Mucosa of descending colon (tissue), 3 donors: ENCODE measurements at regions not wholly inside any gene's neighbourhood (a gene's known extent, or its start where the extent isn't known, plus 50 kb on each side); places are given as distances from the start of the nearest gene placed in this dataset.

Experiments used
- ATAC-seq: fragments of 200-7000 bp; cut with Tn5 transposase; one replicate; pipeline ENCODE4 v1.9.1; 2020; ENCODE audit warnings: mild to moderate bottlenecking, moderate library complexity
- DNase-seq, 3 donors: peaks; one replicate each; pipeline ENCODE4 v3.0.0-alpha.2; 2020
- H3K36me3 ChIP-seq: fragments of 200-600 bp; one replicate; pipeline ENCODE4 v1.8.0; 2021; ENCODE audit warnings: low read depth, mild to moderate bottlenecking
- H3K4me1 ChIP-seq: fragments of 200-600 bp; one replicate; pipeline ENCODE4 v1.8.0; 2021; ENCODE audit warnings: low read depth, mild to moderate bottlenecking
- H3K4me3 ChIP-seq: fragments of 200-600 bp; one replicate; pipeline ENCODE4 v1.8.0; 2021; ENCODE audit warnings: mild to moderate bottlenecking
- H3K9me3 ChIP-seq: fragments of 200-600 bp; one replicate; pipeline ENCODE4 v1.8.0; 2021; ENCODE audit warnings: mild to moderate bottlenecking
- CTCF ChIP-seq: fragments of 200-600 bp; IDR thresholded peaks from one replicate; pipeline ENCODE4 v1.8.0; 2022; ENCODE audit warnings: antibody characterized with exemption, mild to moderate bottlenecking
- intact Hi-C, 2 donors: fragments of 100-400 bp; cut with DNase I in 1 of 2; cut with micrococcal nuclease in 1 of 2; formaldehyde crosslinking; loops; one replicate each; pipeline versions ENCODE4 v1.11.0 to v1.11.1; 2022; cut with DNase I, micrococcal nuclease
- donor health status: DM: no; HTN: no; CAD: no; lungs with moderate emphysema.
- donor health status: DM: no; HTN: no; CAD: no.
- donor health status: DM: no; HTN: yes; CAD: no.

- intact Hi-C loops = no loop called here
- Histone ChIP-seq H3K4me3 (no peak overlapping the region), H3K9me3 (no peaks in the 10 kb centered on the region), H3K4me1 (no peaks in the 10 kb centered on the region), H3K36me3 (no peaks in the 10 kb centered on the region)
- no peak for DNase-seq
- TF ChIP-seq CTCF = no peak
- no peak for ATAC-seq
These were observed 111.3 kb upstream of the PAPPA start for GRCh38 chr9:116042321-116042720.

GRCh38 chr9:116045083-116045482 is 108.5 kb upstream of the PAPPA start:
- H3K4me3 ChIP-seq = no peak overlapping the region
- DNase-seq (no peak), ATAC-seq (no peak)
- no peaks in the 10 kb centered on the region for H3K9me3 ChIP-seq
- intact Hi-C loops = no loop called here
- no peaks in the 10 kb centered on the region for H3K4me1 ChIP-seq
- no peaks in the 10 kb centered on the region for H3K36me3 ChIP-seq
- TF ChIP-seq CTCF = no peak

GRCh38 chr9:116048081-116048480 is 105.5 kb upstream of the PAPPA start:
- no peak for TF ChIP-seq CTCF
- ATAC-seq (no peak), DNase-seq (no peak)
- H3K9me3 ChIP-seq = no peaks in the 10 kb centered on the region
- H3K4me1 ChIP-seq = no peaks in the 10 kb centered on the region
- intact Hi-C loops = no loop called here
- H3K4me3 ChIP-seq = no peak overlapping the region
- H3K36me3 ChIP-seq = no peaks in the 10 kb centered on the region

- intact Hi-C loops = no loop called here
- Histone ChIP-seq H3K4me3 (no peak overlapping the region), H3K9me3 (no peaks in the 10 kb centered on the region), H3K4me1 (no peaks in the 10 kb centered on the region), H3K36me3 (no peaks in the 10 kb centered on the region)
- TF ChIP-seq CTCF = no peak
- ATAC-seq = no peak
- DNase-seq = no peak
These were observed 104.1 kb upstream of the PAPPA start for GRCh38 chr9:116049456-116049855.

GRCh38 chr9:116051528-116051927 is 102.1 kb upstream of the PAPPA start:
- no peaks in the 10 kb centered on the region for H3K36me3 ChIP-seq
- no peak for ATAC-seq
- no peak for TF ChIP-seq CTCF
- no peaks in the 10 kb centered on the region for H3K9me3 ChIP-seq
- intact Hi-C loops = no loop called here
- no peak for DNase-seq
- no peaks in the 10 kb centered on the region for H3K4me1 ChIP-seq
- H3K4me3 ChIP-seq = no peak overlapping the region

GRCh38 chr9:116055536-116055935 is 98.1 kb upstream of the PAPPA start:
- Histone ChIP-seq H3K9me3 (no peaks in the 10 kb centered on the region), H3K36me3 (no peaks in the 10 kb centered on the region), H3K4me1 (no peaks in the 10 kb centered on the region), H3K4me3 (no peak overlapping the region)
- ATAC-seq = no peak
- TF ChIP-seq CTCF = no peak
- no peak for DNase-seq
- intact Hi-C loops = no loop called here
